SK-N-SH treated with all-trans-retinoic acid at 6 μM for 48 hours (cell line): ENCODE measurements at regions not wholly inside any gene's neighbourhood (a gene's known extent, or its start where the extent isn't known, plus 50 kb on each side); places are given as distances from the start of the nearest gene placed in this dataset.

Experiments
- BACH2 ChIP-seq: fragments of 250-450 bp; sonication (Bioruptor Pico); IDR thresholded peaks from 2 replicates; pipeline ENCODE4 v1.9.0; 2021; ENCODE audit warnings: mild to moderate bottlenecking, borderline replicate concordance
- CSDC2 ChIP-seq: fragments of 250-450 bp; sonication (Bioruptor Pico); IDR thresholded peaks from 2 replicates; pipeline ENCODE4 v1.5.0; 2020; ENCODE audit warnings: mild to moderate bottlenecking, moderate library complexity
- OSR1 ChIP-seq: fragments of 250-450 bp; sonication (Bioruptor Pico); IDR thresholded peaks from 2 replicates; pipeline ENCODE4 v1.8.0; 2022; ENCODE audit warnings: moderate library complexity, mild to moderate bottlenecking, inconsistent platforms
- ZNF70 ChIP-seq: fragments of 450-650 bp; formaldehyde crosslinking; IDR thresholded peaks from 2 replicates; pipeline ENCODE4 v1.5.0; 2020; ENCODE audit warnings: mild to moderate bottlenecking, moderate library complexity
- TF ChIP-seq, protein P1 (sequence below): fragments of 250-450 bp; sonication (Bioruptor Pico); IDR thresholded peaks from 2 replicates; pipeline ENCODE4 v1.8.0; 2020; ENCODE audit warnings: mild to moderate bottlenecking, moderate library complexity, borderline replicate concordance

DNA sequence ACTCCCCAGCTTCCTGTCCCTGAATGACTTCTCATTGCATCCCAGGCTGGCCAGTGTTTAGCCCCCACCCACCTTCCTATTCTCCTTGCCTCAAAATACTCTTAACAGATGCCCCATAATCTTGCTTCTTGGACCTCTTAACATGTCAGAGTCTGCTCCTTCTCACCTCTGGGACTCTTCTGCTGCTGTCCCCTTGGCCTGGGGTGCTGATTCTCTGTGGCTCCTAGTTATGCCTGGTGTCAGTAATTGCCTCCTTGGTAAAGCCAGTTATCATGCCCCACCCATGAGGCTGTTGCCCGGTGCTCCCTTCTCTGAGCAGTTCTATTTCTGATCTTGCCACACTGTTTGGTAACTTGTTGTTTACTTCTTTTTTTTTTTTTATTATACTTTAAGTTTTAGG lies 256.8 kb downstream of the STIM2 start:
- no peak for TF ChIP-seq ZNF70 (CRISPR knock-in tag)
- TF ChIP-seq OSR1 (CRISPR knock-in tag), result no peak
- TF ChIP-seq, protein P1, sequence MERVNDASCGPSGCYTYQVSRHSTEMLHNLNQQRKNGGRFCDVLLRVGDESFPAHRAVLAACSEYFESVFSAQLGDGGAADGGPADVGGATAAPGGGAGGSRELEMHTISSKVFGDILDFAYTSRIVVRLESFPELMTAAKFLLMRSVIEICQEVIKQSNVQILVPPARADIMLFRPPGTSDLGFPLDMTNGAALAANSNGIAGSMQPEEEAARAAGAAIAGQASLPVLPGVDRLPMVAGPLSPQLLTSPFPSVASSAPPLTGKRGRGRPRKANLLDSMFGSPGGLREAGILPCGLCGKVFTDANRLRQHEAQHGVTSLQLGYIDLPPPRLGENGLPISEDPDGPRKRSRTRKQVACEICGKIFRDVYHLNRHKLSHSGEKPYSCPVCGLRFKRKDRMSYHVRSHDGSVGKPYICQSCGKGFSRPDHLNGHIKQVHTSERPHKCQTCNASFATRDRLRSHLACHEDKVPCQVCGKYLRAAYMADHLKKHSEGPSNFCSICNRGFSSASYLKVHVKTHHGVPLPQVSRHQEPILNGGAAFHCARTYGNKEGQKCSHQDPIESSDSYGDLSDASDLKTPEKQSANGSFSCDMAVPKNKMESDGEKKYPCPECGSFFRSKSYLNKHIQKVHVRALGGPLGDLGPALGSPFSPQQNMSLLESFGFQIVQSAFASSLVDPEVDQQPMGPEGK (CRISPR knock-in tag), result no peak
- no peak for TF ChIP-seq BACH2 (CRISPR knock-in tag)
- TF ChIP-seq CSDC2 (CRISPR knock-in tag), result no peak
